H9 (cell line): ENCODE measurements at regions not wholly inside any gene's neighbourhood (a gene's known extent, or its start where the extent isn't known, plus 50 kb on each side); places are given as distances from the start of the nearest gene placed in this dataset.

Source experiments
- DNase-seq: peaks from one replicate; pipeline ENCODE4 v3.0.0-alpha.2; 2017
- H2AFZ ChIP-seq: one replicate; pipeline ENCODE4 v1.6.1; 2013; ENCODE audit warnings: mild to moderate bottlenecking, low read length, control low read depth, moderate library complexity
- H2AK5ac ChIP-seq: 2 replicates; pipeline ENCODE4 v1.6.1; 2013; ENCODE audit warnings: low read length, control low read depth, mixed read lengths; ENCODE audit not compliant: insufficient read length
- H2BK120ac ChIP-seq: one replicate; pipeline ENCODE4 v1.6.1; 2013; ENCODE audit warnings: low read depth, mild to moderate bottlenecking, low read length, control low read depth, inconsistent platforms; ENCODE audit not compliant: poor library complexity, severe bottlenecking
- H2BK12ac ChIP-seq: 2 replicates; pipeline ENCODE4 v1.6.1; 2013; ENCODE audit warnings: low read length, control low read depth, mixed read lengths, low read depth; ENCODE audit not compliant: insufficient read length
- H2BK15ac ChIP-seq: 2 replicates; pipeline ENCODE4 v1.6.1; 2013; ENCODE audit warnings: low read depth, low read length, control low read depth
- H2BK20ac ChIP-seq: one replicate; pipeline ENCODE4 v1.6.1; 2013; ENCODE audit warnings: low read depth, mild to moderate bottlenecking, low read length, control low read depth, inconsistent platforms; ENCODE audit not compliant: poor library complexity, severe bottlenecking
- H2BK5ac ChIP-seq: 2 replicates; pipeline ENCODE4 v1.6.1; 2013; ENCODE audit warnings: low read length, control low read depth, mixed read lengths; ENCODE audit not compliant: insufficient read length
- H3K14ac ChIP-seq: 2 replicates; pipeline ENCODE4 v1.6.1; 2013; ENCODE audit warnings: low read length, control low read depth; ENCODE audit not compliant: insufficient read depth
- H3K18ac ChIP-seq: 2 replicates; pipeline ENCODE4 v1.6.1; 2013; ENCODE audit warnings: low read depth, mild to moderate bottlenecking, mixed read lengths, low read length, control low read depth; ENCODE audit not compliant: insufficient read length
- H3K23ac ChIP-seq: 2 replicates; pipeline ENCODE4 v1.6.1; 2013; ENCODE audit warnings: low read length, control low read depth, mixed read lengths, low read depth; ENCODE audit not compliant: insufficient read length
- H3K23me2 ChIP-seq: 2 replicates; pipeline ENCODE4 v1.6.1; 2013; ENCODE audit warnings: low read depth, mild to moderate bottlenecking, mixed read lengths, low read length, control low read depth; ENCODE audit not compliant: insufficient read length, poor library complexity, severe bottlenecking
- H3K27ac ChIP-seq: 2 replicates; pipeline ENCODE4 v1.5.1; 2013; ENCODE audit warnings: low read length, control low read depth, mixed read lengths, low read depth; ENCODE audit not compliant: insufficient read length
- H3K27me3 ChIP-seq: 2 replicates; pipeline ENCODE4 v1.6.1; 2013; ENCODE audit warnings: low read length, control low read depth, inconsistent platforms; ENCODE audit not compliant: insufficient read depth
- H3K4ac ChIP-seq: 2 replicates; pipeline ENCODE4 v1.6.1; 2013; ENCODE audit warnings: low read depth, mild to moderate bottlenecking, control low read depth, inconsistent platforms, low read length, moderate library complexity
- H3K4me1 ChIP-seq: 2 replicates; pipeline ENCODE4 v1.6.1; 2013; ENCODE audit warnings: low read length, control low read depth, inconsistent platforms; ENCODE audit not compliant: insufficient read depth
- H3K4me2 ChIP-seq: 2 replicates; pipeline ENCODE4 v1.6.1; 2013; ENCODE audit warnings: low read length, control low read depth, mixed read lengths; ENCODE audit not compliant: insufficient read length, insufficient read depth
- H3K56ac ChIP-seq: 2 replicates; pipeline ENCODE4 v1.6.1; 2013; ENCODE audit warnings: low read depth, mild to moderate bottlenecking, mixed read lengths, low read length, control low read depth; ENCODE audit not compliant: insufficient read length
- H3K79me1 ChIP-seq: 2 replicates; pipeline ENCODE4 v1.6.1; 2013; ENCODE audit warnings: low read depth, mild to moderate bottlenecking, moderate library complexity, low read length, control low read depth, inconsistent platforms; ENCODE audit not compliant: insufficient read depth, poor library complexity, severe bottlenecking
- H3K79me2 ChIP-seq: 2 replicates; pipeline ENCODE4 v1.6.1; 2013; ENCODE audit warnings: low read length, control low read depth, inconsistent platforms; ENCODE audit not compliant: insufficient read depth
- H3K9ac ChIP-seq: 2 replicates; pipeline ENCODE4 v1.6.1; 2013; ENCODE audit warnings: low read length, control low read depth, mixed read lengths; ENCODE audit not compliant: insufficient read length; ENCODE audit errors: extremely low read depth
- H3K9me3 ChIP-seq: one replicate; pipeline ENCODE4 v1.6.1; 2013; ENCODE audit warnings: low read depth, low read length, inconsistent platforms; ENCODE audit not compliant: control insufficient read depth
- H3T11ph ChIP-seq: one replicate; pipeline ENCODE4 v1.6.1; 2013; ENCODE audit warnings: mild to moderate bottlenecking, low read length, control low read depth, inconsistent platforms
- H4K20me1 ChIP-seq: one replicate; pipeline ENCODE4 v1.6.1; 2013; ENCODE audit not compliant: control insufficient read depth, insufficient read length, insufficient read depth
- H4K5ac ChIP-seq: 2 replicates; pipeline ENCODE4 v1.6.1; 2013; ENCODE audit warnings: low read depth, mild to moderate bottlenecking, mixed read lengths, low read length, control low read depth; ENCODE audit not compliant: insufficient read length
- H4K8ac ChIP-seq: replicated peaks from 2 replicates; pipeline ENCODE4 v1.6.1; 2013; ENCODE audit warnings: low read length, control low read depth, mixed read lengths, low read depth; ENCODE audit not compliant: insufficient read length
- H4K91ac ChIP-seq: 2 replicates; pipeline ENCODE4 v1.6.1; 2013; ENCODE audit warnings: low read depth, mild to moderate bottlenecking, moderate library complexity, mixed read lengths, low read length, control low read depth; ENCODE audit not compliant: insufficient read length
- H3K27ac Mint-ChIP-seq, 3 experiments: 2 replicates in 2 of 3; 3 replicates in 1 of 3; pipeline ENCODE4 v1.8.0; 2020 to 2021; ENCODE audit warnings: mixed read lengths in 3 of 3, mild to moderate bottlenecking in 1 of 3, moderate library complexity in 1 of 3
- H3K27me3 Mint-ChIP-seq: 2 replicates; pipeline ENCODE4 v1.8.0; 2021; ENCODE audit warnings: low read depth, mild to moderate bottlenecking, moderate library complexity, mixed read lengths
- H3K36me3 Mint-ChIP-seq, 3 experiments: 2 replicates in 2 of 3; 3 replicates in 1 of 3; pipeline ENCODE4 v1.8.0; 2020 to 2021; ENCODE audit warnings: low read depth in 3 of 3, mixed read lengths in 3 of 3; ENCODE audit not compliant: insufficient read depth in 1 of 3
- H3K4me1 Mint-ChIP-seq, 2 experiments: 2 replicates each; pipeline ENCODE4 v1.8.0; 2020; ENCODE audit warnings: mixed read lengths in 2 of 2
- H3K4me3 Mint-ChIP-seq, 2 experiments: 2 replicates in 1 of 2; 3 replicates in 1 of 2; pipeline ENCODE4 v1.8.0; 2020 to 2021; ENCODE audit warnings: mild to moderate bottlenecking in 2 of 2, mixed read lengths in 2 of 2, moderate library complexity in 1 of 2
- H3K9me3 Mint-ChIP-seq, 2 experiments: 2 replicates in 1 of 2; 3 replicates in 1 of 2; pipeline ENCODE4 v1.8.0; 2020; ENCODE audit warnings: mild to moderate bottlenecking in 2 of 2, mixed read lengths in 2 of 2, moderate library complexity in 1 of 2
- WGBS: extraction: QIAGEN DNeasy Blood & Tissue Kit; methylation state at CpG from one replicate; pipeline ENCODE4 v1.1.7; 2013; ENCODE audit warnings: missing lambda C conversion rate, low lambda C conversion rate, mixed read lengths; ENCODE audit not compliant: insufficient read length; ENCODE audit errors: extremely low coverage; 5-methylcytosine and 5-hydroxymethylcytosine counted together
- TF ChIP-seq, protein P1 (sequence below): fragments of 200-600 bp; sonication (generic); conservative IDR thresholded peaks from 3 replicates; pipeline ENCODE4 v1.8.0; 2021; ENCODE audit warnings: antibody characterized with exemption, mild to moderate bottlenecking

- Histone ChIP-seq H2BK12ac (no peak overlapping the region), H3K27me3 (peaks cover 3% of the 10 kb centered on the region; the same call in 1 of the 2 replicates), H3K56ac (no peak overlapping the region), H3K4me1 (no peaks in the 10 kb centered on the region; the same call in 1 of the 2 replicates), H2BK15ac (no peak overlapping the region), H3K9me3 (no peaks in the 10 kb centered on the region), H3K18ac (no peak overlapping the region), H4K91ac (no peak overlapping the region), H3T11ph (no peak overlapping the region), H3K23ac (no peak overlapping the region), H3K23me2 (no peaks in the 10 kb centered on the region), H2BK5ac (no peak overlapping the region), H2BK120ac (no peak overlapping the region), H3K27ac (no peak overlapping the region), H4K5ac (no peak overlapping the region), H3K4ac (no peak overlapping the region), H3K79me1 (no peaks in the 10 kb centered on the region), H4K20me1 (no peaks in the 10 kb centered on the region), H3K4me2 (no peak overlapping the region), H2AK5ac (no peak overlapping the region), H3K79me2 (no peaks in the 10 kb centered on the region), H4K8ac (no peak overlapping the region), H2AFZ (no peak overlapping the region), H2BK20ac (no peak overlapping the region), H3K14ac (no peak overlapping the region), H3K9ac (no peak overlapping the region)
- DNase-seq, result no peak
- Mint-ChIP-seq H3K9me3 (no peaks in the 10 kb centered on the region), H3K27ac (peak overlapping the region in 1 of 3 experiments; percentile 34; a peak in 2 of 7 replicates), H3K27me3 (no peaks in the 10 kb centered on the region; the same call in 1 of the 2 replicates), H3K4me1 (peaks cover 11 to 12% of the 10 kb centered on the region in 2 experiments), H3K36me3 (no peaks in the 10 kb centered on the region), H3K4me3 (no peak overlapping the region)
- no CpG with 5 or more reads among the region's 8 CpGs for WGBS
- TF ChIP-seq, protein P1, sequence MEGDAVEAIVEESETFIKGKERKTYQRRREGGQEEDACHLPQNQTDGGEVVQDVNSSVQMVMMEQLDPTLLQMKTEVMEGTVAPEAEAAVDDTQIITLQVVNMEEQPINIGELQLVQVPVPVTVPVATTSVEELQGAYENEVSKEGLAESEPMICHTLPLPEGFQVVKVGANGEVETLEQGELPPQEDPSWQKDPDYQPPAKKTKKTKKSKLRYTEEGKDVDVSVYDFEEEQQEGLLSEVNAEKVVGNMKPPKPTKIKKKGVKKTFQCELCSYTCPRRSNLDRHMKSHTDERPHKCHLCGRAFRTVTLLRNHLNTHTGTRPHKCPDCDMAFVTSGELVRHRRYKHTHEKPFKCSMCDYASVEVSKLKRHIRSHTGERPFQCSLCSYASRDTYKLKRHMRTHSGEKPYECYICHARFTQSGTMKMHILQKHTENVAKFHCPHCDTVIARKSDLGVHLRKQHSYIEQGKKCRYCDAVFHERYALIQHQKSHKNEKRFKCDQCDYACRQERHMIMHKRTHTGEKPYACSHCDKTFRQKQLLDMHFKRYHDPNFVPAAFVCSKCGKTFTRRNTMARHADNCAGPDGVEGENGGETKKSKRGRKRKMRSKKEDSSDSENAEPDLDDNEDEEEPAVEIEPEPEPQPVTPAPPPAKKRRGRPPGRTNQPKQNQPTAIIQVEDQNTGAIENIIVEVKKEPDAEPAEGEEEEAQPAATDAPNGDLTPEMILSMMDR, result no peak
These were observed 342.5 kb downstream of the SLC16A7 start for GRCh38 chr12:59938190-59938962.
